Nucleus accumbens (tissue), 56 donors: ENCODE measurements at regions not wholly inside any gene's neighbourhood (a gene's known extent, or its start where the extent isn't known, plus 50 kb on each side); places are given as distances from the start of the nearest gene placed in this dataset.

Experiments used
- DNase-seq, 56 donors: peaks; one replicate each; lab custom pipeline; 2025; lab: John Stamatoyannopoulos, UW

DNA sequence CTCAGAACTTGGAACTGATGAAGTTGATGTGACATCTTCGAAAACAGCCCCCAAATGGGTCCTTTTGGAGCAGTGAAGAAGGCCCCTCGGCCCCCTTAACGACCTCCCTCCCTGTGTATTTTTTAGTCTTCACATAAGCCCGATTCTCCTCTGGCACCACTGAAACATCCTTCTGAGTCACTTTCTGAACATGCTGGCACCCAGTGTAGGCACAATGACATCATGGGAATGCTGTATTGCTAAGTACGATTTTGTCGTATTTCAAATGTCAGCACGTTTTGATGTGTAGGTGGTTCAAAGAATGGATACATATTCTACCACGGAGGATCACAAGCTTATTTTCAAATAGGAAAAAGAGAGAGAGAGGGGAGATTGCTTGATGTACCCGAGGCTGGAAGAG is 111.7 kb upstream of the RIOK3 start:
- no peak for DNase-seq

DNA sequence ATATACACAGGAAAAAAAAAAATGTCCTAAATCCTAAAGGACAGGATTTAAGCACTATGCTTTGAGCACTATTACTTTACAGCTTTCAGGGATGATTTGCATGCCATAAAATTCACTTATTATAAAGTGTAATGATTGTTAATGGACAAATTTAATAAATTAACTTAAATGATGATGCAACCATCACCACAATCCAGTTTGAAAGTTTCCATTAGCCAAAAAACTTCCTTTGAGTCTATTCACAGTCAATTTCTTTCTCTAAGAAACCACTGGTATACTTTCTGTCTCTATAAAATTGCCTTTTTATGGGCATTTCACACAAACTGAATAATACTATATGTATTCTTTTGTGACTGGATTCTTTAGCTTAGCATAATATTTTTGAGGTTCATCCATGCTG is 111.1 kb upstream of the RIOK3 start:
- DNase-seq = no peak

DNA sequence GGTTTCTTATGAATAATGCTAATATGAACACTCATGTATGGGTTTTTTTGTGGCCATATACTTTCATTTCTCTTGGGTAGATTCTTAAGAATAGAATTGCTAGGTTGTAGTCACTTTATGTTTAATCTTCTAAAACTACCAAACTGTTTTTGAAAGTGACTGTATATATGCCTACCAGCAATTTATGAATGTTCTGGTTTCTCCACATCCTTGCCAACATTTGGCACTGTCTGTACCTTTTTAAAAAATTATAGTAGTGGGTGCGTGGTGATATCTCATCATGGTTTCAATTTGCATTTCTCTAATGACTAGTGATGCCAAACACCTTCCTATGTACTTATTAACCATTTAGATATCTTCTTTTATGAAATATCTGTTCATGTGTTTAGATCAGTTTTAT is 110.6 kb upstream of the RIOK3 start:
- no peak for DNase-seq

DNA sequence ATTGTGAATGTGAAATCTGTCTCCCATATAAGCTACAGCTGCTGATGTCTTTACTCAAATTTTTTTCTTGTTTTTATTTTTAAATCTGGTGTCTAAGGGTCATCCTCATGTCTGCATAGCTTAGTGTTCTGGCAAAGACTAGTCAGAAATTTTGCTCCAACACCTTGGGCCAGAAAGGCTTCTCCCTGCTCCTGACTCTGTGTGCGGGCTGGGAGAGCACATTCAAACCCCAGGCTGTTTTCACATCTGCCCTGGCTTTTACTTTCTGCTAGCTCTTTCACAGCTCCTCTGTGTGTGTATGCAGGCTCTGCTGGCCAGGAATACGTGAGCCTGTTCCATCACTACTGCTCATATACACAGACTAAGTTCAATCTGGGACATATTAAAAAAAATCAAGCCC is 102.9 kb upstream of the RIOK3 start:
- DNase-seq = no peak

DNA sequence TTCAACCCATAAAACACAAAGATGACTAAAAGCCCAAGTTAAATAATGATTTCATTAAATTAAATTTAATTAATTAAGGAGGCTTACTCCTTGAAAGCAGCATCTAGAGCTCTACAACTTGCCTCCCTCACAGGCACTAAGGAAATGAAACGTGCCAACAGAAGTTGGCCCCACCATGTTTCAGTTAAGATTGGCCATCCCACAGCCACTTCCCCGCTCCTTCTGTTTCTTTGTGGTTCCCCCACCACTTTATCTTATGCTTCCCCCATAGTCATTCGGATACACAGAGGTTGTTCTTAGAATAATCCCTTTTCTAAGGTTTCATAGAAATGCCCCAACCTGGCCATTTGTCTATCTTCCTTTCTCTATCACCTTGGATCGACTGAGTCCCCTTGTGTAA is 101.6 kb upstream of the RIOK3 start:
- DNase-seq = no peak

DNA sequence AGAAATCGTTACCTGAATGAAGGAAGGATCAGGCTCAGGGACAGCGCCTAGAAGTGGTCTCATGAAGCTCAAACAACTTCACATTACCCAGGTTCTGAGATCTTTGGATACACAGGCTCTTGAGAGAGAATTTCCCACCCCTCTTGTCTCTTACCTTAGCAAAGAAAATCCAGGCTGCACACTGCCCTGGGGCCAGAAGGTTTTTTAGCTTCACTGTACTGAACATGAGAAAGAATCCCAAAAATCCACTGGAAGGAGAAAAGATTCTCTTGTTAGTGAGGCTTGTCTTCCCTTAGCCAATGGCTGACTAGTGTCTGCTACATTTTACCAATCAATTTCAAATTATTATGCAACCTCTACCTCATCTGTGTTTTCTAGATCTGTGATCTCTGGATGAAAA is 101.0 kb upstream of the RIOK3 start:
- DNase-seq = no peak

DNA sequence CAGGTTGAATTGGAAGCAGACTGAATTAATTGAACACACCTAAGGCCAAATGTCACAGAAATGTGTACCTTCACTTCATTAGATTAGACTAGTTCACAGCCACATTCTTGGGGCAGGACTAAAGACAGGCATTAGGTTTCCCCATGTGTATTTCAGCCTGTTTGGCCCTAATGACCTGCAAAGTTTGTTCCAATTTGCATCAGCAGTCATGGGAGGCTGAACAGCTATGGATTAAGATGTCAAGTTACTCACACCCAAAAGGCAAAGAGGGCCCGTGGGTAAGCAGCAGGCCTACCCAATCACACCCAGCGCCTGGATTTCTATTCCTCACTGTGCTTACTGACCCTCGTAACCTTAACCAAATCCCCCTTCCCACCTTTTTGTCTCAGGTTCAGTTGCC is 99.6 kb upstream of the RIOK3 start:
- DNase-seq = no peak

DNA sequence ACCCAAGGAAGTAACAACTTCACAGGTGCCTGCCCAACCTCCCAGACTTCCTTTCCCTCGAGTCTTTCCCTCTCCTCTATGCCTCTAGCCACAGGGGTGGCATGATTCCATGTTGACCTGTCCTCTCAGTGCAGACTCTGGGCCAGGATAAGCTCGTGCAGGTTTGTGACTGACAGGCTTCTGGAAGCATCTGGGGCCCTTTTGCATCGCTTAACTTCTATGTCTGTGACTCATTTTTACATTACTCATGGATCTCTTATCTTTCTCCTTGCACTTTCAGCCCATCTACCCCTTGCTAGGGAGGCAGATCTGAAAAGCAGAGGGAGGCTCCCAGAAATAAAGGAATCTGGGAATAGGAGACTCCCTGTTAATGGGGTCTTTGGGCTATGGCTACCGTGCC is 98.5 kb upstream of the RIOK3 start:
- DNase-seq = no peak

DNA sequence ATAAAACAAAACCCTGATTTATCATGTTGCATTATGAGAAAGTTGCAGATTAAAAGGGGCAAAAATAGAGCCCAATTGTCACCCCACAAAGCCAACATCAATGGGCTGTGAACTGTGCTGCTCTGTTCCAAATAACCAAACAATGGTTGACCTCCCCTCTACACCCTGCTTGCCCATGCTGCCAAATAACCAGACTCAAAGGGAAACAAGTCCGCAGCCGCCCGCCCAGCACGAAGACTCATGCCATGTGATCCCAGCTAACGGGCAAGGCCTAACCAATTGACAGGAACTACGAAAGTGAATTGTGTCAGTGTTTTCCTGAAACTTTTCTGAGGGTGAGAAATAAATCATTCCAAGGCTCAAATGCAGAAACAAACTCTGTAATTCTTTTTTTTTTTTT is 97.9 kb upstream of the RIOK3 start:
- DNase-seq = peak in 36 of 56 donors; percentile 1 to 77 (median 35)

DNA sequence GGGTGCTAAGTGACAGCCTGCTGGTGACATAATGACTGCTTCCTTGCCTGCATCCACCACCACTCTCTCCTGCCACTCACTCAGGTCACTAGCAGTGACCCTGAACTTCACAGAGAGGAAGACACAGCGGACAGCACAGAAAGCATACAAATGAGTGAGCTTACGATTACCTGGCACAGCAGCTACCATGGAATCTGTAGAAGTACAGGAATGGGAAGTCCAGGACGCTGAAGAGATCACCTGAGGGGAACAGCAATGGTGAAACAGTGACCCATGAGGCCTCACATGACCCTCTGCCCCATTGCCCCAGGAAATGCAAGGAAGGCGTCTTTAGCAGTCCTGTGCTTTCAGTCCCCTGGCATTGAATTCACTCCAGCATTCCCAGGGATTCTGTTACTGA is 96.7 kb upstream of the RIOK3 start:
- DNase-seq = no peak

DNA sequence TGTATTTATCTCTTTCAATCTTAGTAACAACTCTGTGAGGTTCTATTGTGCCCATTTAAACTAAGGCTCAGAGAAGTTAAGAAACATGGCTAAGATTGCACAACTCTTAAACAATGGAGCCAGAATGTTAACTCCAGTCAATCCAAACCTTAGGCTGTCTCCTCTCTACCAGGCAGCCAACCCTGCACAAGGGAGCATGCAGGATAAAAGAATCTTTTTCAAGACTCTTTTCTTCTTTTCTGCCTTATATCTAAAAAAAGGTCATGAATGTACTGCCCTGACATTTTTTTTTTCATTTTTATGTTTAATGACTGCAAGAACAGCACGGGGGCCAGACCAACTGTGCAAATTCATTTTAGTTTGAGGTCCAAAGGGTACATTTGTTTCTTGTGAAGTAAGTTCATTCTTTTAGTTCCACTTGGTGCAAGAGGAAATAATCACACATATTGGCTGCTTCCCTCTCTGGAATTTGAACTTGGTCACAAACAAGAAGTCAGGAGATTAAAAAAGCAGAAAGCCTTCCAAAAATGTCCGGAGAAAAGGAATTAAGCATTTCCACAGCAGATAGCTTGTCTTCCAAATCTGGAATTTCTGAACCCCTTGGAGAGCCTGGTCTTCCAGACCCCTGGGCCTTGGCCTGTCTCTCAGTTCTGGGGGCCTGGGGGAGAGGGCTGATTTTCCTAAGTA is 96.0 kb upstream of the RIOK3 start:
- DNase-seq = no peak

DNA sequence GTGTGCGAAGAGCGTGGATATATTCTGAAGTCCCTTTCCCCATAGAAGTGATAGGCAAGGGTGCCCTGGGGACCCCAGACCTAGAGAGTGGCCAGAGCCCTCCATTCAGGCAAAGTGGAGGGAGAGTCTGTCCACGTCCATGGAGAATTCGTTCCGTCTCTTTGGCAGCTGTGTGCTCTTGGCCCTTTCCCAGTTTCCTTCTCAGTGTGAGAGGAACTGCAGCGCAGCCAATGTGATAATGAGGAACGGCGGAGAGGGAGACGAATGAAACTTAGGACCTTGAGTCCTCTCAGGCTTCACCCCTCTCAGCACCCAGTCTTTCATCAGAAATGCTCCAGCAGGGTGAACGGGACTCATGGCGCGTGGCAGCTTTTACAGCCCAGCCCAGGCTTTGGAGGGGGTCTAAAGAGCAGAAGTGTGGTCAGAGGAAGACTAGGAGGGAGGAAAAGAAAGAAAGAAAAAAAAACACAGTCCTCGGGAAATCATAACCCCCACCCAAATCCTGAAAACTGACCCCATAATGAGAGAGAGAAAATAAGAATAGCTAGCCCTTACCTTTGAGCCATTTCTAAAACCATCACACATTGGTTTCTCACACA is 95.0 kb upstream of the RIOK3 start:
- peak in 31 of 56 donors; percentile 5 to 74 (median 24) for DNase-seq

DNA sequence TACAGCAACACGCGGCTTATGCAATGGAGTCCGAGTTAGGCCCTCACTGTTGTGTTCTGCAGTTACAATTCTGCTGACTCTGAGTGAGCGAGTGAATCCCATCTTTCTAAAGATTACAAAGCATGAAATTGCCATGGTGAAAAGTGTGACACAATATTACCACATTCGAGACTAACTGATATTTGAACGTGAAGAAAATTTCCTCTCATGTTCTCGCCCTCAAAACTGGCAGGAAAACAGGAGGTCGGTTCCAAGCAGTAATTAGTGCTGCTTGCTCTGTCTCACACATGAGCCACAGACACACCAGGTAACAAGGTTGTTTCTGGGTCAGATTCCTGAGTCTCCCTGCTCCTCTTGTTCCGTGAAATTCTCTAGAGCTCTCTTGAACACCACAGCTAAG is 93.7 kb upstream of the RIOK3 start:
- DNase-seq = no peak

DNA sequence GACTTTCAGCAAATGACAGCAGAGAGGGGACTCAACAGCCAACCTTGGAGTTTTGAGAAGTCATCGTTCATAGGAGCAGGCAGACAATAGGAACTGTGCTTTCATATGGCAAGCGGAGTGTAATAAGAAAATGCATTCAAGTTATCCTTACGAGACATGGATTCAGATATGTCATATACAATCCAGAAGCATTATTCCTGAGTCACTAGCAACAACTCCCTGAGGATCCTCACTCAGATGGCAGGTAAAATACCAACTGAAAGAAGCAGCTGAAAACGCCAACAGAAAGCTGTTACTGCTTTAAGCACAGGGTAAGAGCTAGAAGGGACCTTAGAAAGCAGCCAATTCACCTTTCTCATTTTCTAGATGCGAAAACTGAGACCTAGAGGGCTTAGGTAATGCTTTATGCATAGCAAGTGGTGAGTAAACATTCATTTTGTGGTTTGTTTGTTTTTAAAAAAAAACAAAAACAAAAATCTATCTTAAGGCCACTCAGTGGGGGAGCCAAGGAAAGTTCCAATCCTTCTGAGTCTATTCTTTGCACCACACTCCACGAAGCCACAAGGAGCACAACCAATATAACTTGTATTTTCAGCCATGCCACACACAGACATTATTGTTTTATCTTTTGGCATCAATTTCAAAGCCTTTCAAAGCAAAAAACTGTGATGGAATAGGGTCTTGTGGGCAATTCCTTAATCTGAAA is 89.1 kb upstream of the RIOK3 start:
- DNase-seq = no peak

DNA sequence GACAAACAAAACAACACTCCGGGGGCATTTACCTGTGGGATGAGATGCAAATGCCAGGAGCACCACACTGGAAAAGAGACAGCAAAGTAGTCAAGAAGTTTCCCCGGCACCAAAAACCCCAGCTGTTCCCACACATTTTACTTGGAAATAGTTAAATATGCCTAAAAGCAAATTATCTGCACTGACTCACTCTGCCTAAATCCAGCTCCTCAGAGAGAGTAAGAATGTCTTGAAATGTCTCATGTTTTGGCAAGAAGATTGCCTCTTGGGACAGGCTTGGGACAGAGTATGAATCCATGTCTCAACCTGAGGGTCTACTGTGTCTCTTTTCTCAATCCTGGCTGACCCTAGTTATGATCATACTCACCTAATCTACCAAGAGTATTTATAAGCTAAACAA is 87.5 kb upstream of the RIOK3 start:
- DNase-seq = peak in 1 of 56 donors; percentile 25

DNA sequence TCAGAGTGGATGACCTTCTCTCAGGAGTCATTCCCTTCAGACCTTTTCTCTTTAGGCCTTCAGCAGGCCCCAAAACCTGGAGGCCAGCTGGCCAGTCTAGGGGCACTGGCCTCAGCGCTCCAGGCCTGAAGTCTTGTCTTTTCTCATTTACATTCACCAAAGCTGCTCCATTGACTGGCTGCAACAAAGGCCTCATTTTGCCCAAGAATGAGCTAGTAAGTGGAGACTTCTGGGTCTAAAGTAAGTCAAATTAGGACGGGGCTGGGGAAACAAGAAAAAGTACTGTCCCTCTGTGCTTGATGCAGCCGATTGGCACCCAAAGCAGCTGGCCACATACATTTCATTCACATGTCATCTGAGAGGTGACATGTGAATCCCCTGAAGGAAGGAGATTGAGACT is 83.8 kb upstream of the RIOK3 start:
- peak in 22 of 56 donors; percentile 8 to 68 (median 24) for DNase-seq

DNA sequence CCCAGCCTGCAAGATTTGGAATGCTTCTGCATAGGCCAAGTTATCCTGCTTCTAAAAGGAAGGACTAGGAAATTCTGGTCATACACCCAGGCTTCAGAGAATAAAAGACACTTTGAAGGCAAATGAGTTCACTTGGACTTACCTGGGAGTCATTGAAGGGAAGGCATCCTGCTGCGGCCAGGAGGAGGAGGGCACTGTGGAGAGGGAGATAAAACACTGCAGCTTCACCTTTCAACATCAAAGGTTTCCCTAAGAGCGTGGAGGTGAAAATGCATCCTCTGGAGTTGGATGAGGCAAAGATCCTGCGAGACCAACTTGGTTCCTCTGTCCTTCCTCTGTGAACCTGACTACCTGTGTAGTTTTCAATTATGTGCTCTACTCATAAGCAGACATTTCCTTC is 79.5 kb upstream of the RIOK3 start:
- no peak for DNase-seq

DNA sequence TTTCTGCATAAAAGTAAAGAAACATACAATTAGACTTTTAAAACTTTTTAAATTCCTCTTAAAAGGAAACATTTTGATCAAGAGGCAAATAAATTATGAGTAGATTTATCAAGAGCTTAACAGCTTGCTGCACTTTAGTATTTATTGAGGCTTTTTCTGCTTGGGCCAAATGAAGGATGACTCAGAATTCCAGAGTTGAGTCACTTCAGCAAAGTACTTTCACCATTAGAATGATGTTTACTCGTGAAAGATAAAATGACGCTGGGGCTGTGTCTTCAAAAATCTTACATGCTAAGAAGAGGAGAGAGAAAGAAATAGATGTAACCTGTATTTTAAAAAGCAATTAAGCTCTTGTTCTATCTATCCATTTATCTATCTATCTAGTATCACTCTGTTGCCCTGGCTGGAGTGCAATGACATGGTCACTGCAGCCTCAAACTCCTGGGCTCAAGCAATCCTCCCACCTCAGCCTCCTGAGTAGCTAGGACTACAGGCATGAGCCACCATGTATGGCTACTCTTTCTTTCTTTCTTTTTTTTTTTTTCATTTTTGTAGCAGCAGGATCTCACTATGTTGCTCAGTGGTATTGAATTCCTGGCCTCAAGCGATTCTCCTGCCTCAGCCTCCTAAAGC is 75.3 kb upstream of the RIOK3 start:
- DNase-seq = peak in 1 of 56 donors; percentile 11

DNA sequence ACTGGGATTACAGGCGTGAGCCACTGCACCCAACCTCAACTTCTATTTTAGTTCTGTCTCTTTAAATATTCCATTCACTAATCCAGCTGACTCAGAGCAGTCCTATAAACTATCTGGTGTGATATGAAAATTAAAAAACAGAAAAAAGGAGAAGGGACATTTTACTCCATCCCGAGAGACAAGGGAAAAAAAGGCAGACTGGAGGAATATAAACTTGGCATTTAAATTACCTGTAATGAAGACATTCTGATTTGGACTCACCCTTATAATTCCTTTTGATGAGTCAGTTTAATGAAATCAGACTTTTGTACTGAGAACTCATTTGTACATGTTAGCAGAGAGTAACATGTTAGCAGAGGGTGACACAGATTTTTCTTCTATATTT is 74.8 kb upstream of the RIOK3 start:
- DNase-seq = no peak

DNA sequence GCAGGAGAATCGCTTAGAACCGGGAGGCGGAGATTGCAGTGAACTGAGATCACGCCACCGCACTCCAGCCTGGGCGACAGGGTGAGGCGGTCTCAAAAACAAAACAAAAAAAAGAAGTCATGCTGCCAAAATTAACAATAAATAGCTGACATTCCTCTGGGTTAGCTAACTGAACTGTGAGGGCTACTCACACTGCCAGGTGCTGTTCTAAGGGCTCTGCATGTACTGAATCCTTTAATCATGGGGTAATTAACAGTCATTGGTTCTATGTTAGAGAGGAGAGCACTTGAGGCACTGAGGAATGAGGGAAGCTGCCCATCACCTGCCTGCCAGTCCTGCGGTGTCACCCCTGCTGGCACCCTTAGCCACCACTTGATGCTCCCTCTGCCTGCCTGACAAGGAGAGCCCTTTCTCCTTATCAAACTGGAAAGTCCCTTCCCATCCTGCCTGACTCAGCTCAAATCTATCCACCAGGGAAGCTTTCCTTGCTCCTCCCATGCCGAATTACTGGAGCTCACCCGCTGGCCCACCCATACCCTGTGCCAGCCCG is 73.0 kb upstream of the RIOK3 start:
- no peak for DNase-seq

DNA sequence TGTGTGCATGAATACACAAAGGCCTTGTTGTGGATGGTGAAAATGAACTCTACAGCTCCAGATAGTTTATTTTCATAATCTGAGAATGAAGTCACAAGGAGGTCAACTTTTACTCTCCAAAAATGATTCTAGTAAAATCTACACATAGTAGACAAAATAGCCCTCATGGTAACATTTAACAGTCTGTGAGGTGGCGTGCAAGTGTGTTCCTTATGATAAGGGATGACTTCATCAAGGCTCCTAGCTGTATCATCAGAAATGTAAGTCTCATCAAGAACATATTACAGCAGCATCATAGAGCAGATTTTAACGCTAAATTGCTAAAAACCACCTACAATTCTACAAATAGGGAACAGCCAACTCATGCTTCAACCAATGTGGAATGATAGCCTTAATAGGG is 72.3 kb upstream of the RIOK3 start:
- DNase-seq = no peak
